ENCODE measurements at regions not wholly inside any gene's neighbourhood (a gene's known extent, or its start where the extent isn't known, plus 50 kb on each side); places are given as distances from the start of the nearest gene placed in this dataset.

- no peak overlapping the region for H3K4me3 ChIP-seq (ENCODE audit: low read length in 2 of 2)
- H3K9ac ChIP-seq (ENCODE audit: low read length in 2 of 2) = no peak overlapping the region
- H3K4me1 ChIP-seq (ENCODE audit: control insufficient read depth, insufficient read depth, low read length) = peaks cover 7% of the 10 kb centered on the region
- no peaks in the 10 kb centered on the region for H3K27me3 ChIP-seq (ENCODE audit: control insufficient read depth in 1 of 2, insufficient read depth in 2 of 2, low read length in 2 of 2)
- no peak overlapping the region for H3K27ac ChIP-seq (ENCODE audit: low read length)
- no peaks in the 10 kb centered on the region for H3K9me3 ChIP-seq (ENCODE audit: control insufficient read depth in 2 of 2, low read length in 2 of 2)
- H3K36me3 ChIP-seq (ENCODE audit: control insufficient read depth in 2 of 2, insufficient read depth in 2 of 2, low read length in 2 of 2) = no peaks in the 10 kb centered on the region
Observed at GRCh38 chr5:15447209-15447608, 52.8 kb upstream of the FBXL7 start.

- H3K9me3 ChIP-seq (ENCODE audit: control insufficient read depth in 2 of 2, low read length in 2 of 2) = no peaks in the 10 kb centered on the region
- no peak overlapping the region for H3K9ac ChIP-seq (ENCODE audit: low read length in 2 of 2)
- H3K27me3 ChIP-seq (ENCODE audit: control insufficient read depth in 1 of 2, insufficient read depth in 2 of 2, low read length in 2 of 2) = no peaks in the 10 kb centered on the region
- H3K36me3 ChIP-seq (ENCODE audit: control insufficient read depth in 2 of 2, insufficient read depth in 2 of 2, low read length in 2 of 2) = no peaks in the 10 kb centered on the region
- H3K27ac ChIP-seq (ENCODE audit: low read length) = no peak overlapping the region
- no peak overlapping the region for H3K4me3 ChIP-seq (ENCODE audit: low read length in 2 of 2)
- peaks cover 5% of the 10 kb centered on the region for H3K4me1 ChIP-seq (ENCODE audit: control insufficient read depth, insufficient read depth, low read length)
Observed at GRCh38 chr5:15446552-15446951, 53.4 kb upstream of the FBXL7 start.

- Histone ChIP-seq H3K9me3 (ENCODE audit: control insufficient read depth in 2 of 2, low read length in 2 of 2) (no peaks in the 10 kb centered on the region), H3K4me1 (ENCODE audit: control insufficient read depth, insufficient read depth, low read length) (no peaks in the 10 kb centered on the region), H3K4me3 (ENCODE audit: low read length in 2 of 2) (no peak overlapping the region), H3K27me3 (ENCODE audit: control insufficient read depth in 1 of 2, insufficient read depth in 2 of 2, low read length in 2 of 2) (no peaks in the 10 kb centered on the region), H3K36me3 (ENCODE audit: control insufficient read depth in 2 of 2, insufficient read depth in 2 of 2, low read length in 2 of 2) (no peaks in the 10 kb centered on the region), H3K27ac (ENCODE audit: low read length) (no peak overlapping the region), H3K9ac (ENCODE audit: low read length in 2 of 2) (no peak overlapping the region)
Observed at GRCh38 chr5:15442193-15442570, 57.8 kb upstream of the FBXL7 start.

GRCh38 chr5:15441433-15442192 is 58.4 kb upstream of the FBXL7 start:
- Histone ChIP-seq H3K9me3 (ENCODE audit: control insufficient read depth in 2 of 2, low read length in 2 of 2) (no peaks in the 10 kb centered on the region), H3K27me3 (ENCODE audit: control insufficient read depth in 1 of 2, insufficient read depth in 2 of 2, low read length in 2 of 2) (no peaks in the 10 kb centered on the region), H3K27ac (ENCODE audit: low read length) (no peak overlapping the region), H3K9ac (ENCODE audit: low read length in 2 of 2) (no peak overlapping the region), H3K4me3 (ENCODE audit: low read length in 2 of 2) (no peak overlapping the region), H3K4me1 (ENCODE audit: control insufficient read depth, insufficient read depth, low read length) (no peaks in the 10 kb centered on the region), H3K36me3 (ENCODE audit: control insufficient read depth in 2 of 2, insufficient read depth in 2 of 2, low read length in 2 of 2) (no peaks in the 10 kb centered on the region)

- H3K4me3 ChIP-seq (ENCODE audit: low read length in 2 of 2) = no peak overlapping the region
- H3K9ac ChIP-seq (ENCODE audit: low read length in 2 of 2) = no peak overlapping the region
- H3K9me3 ChIP-seq (ENCODE audit: control insufficient read depth in 2 of 2, low read length in 2 of 2) = no peaks in the 10 kb centered on the region
- H3K27me3 ChIP-seq (ENCODE audit: control insufficient read depth in 1 of 2, insufficient read depth in 2 of 2, low read length in 2 of 2) = no peaks in the 10 kb centered on the region
- no peaks in the 10 kb centered on the region for H3K4me1 ChIP-seq (ENCODE audit: control insufficient read depth, insufficient read depth, low read length)
- no peaks in the 10 kb centered on the region for H3K36me3 ChIP-seq (ENCODE audit: control insufficient read depth in 2 of 2, insufficient read depth in 2 of 2, low read length in 2 of 2)
- no peak overlapping the region for H3K27ac ChIP-seq (ENCODE audit: low read length)
Observed at GRCh38 chr5:15440434-15440833, 59.5 kb upstream of the FBXL7 start.

GRCh38 chr5:15439801-15440200 is 60.2 kb upstream of the FBXL7 start:
- Histone ChIP-seq H3K27ac (ENCODE audit: low read length) (no peak overlapping the region), H3K9me3 (ENCODE audit: control insufficient read depth in 2 of 2, low read length in 2 of 2) (no peaks in the 10 kb centered on the region), H3K4me1 (ENCODE audit: control insufficient read depth, insufficient read depth, low read length) (no peaks in the 10 kb centered on the region)

GRCh38 chr5:15433709-15434108 is 66.3 kb upstream of the FBXL7 start:
- H3K9ac ChIP-seq (ENCODE audit: low read length in 2 of 2) = no peak overlapping the region
- no peaks in the 10 kb centered on the region for H3K4me1 ChIP-seq (ENCODE audit: control insufficient read depth, insufficient read depth, low read length)
- no peaks in the 10 kb centered on the region for H3K27me3 ChIP-seq (ENCODE audit: control insufficient read depth in 1 of 2, insufficient read depth in 2 of 2, low read length in 2 of 2)
- H3K4me3 ChIP-seq (ENCODE audit: low read length in 2 of 2) = no peak overlapping the region
- no peaks in the 10 kb centered on the region for H3K9me3 ChIP-seq (ENCODE audit: control insufficient read depth in 2 of 2, low read length in 2 of 2)
- H3K36me3 ChIP-seq (ENCODE audit: control insufficient read depth in 2 of 2, insufficient read depth in 2 of 2, low read length in 2 of 2) = no peaks in the 10 kb centered on the region
- no peak overlapping the region for H3K27ac ChIP-seq (ENCODE audit: low read length)

More at GRCh38 chr5:15439801-15440200, 60.2 kb upstream of the FBXL7 start:
- Histone ChIP-seq H3K9ac (ENCODE audit: low read length in 2 of 2) (no peak overlapping the region), H3K27me3 (ENCODE audit: control insufficient read depth in 1 of 2, insufficient read depth in 2 of 2, low read length in 2 of 2) (no peaks in the 10 kb centered on the region), H3K36me3 (ENCODE audit: control insufficient read depth in 2 of 2, insufficient read depth in 2 of 2, low read length in 2 of 2) (no peaks in the 10 kb centered on the region), H3K4me3 (ENCODE audit: low read length in 2 of 2) (no peak overlapping the region)

- no peak overlapping the region for H3K9ac ChIP-seq (ENCODE audit: low read length in 2 of 2)
- H3K4me1 ChIP-seq (ENCODE audit: control insufficient read depth, insufficient read depth, low read length) = no peaks in the 10 kb centered on the region
- H3K9me3 ChIP-seq (ENCODE audit: control insufficient read depth in 2 of 2, low read length in 2 of 2) = no peaks in the 10 kb centered on the region
- no peak overlapping the region for H3K27ac ChIP-seq (ENCODE audit: low read length)
- no peak overlapping the region for H3K4me3 ChIP-seq (ENCODE audit: low read length in 2 of 2)
- no peaks in the 10 kb centered on the region for H3K36me3 ChIP-seq (ENCODE audit: control insufficient read depth in 2 of 2, insufficient read depth in 2 of 2, low read length in 2 of 2)
- H3K27me3 ChIP-seq (ENCODE audit: control insufficient read depth in 1 of 2, insufficient read depth in 2 of 2, low read length in 2 of 2) = no peaks in the 10 kb centered on the region
Observed at GRCh38 chr5:15431923-15432322, 68.1 kb upstream of the FBXL7 start.

GRCh38 chr5:15425766-15426165 is 74.2 kb upstream of the FBXL7 start:
- H3K9me3 ChIP-seq (ENCODE audit: control insufficient read depth in 2 of 2, low read length in 2 of 2) = no peaks in the 10 kb centered on the region
- H3K4me1 ChIP-seq (ENCODE audit: control insufficient read depth, insufficient read depth, low read length) = no peaks in the 10 kb centered on the region
- no peaks in the 10 kb centered on the region for H3K36me3 ChIP-seq (ENCODE audit: control insufficient read depth in 2 of 2, insufficient read depth in 2 of 2, low read length in 2 of 2)
- no peaks in the 10 kb centered on the region for H3K27me3 ChIP-seq (ENCODE audit: control insufficient read depth in 1 of 2, insufficient read depth in 2 of 2, low read length in 2 of 2)
- H3K27ac ChIP-seq (ENCODE audit: low read length) = peak overlapping the region; percentile 8
- H3K9ac ChIP-seq (ENCODE audit: low read length in 2 of 2) = peak overlapping the region; percentile 43 to 49
- peak overlapping the region; percentile 65 to 73 for H3K4me3 ChIP-seq (ENCODE audit: low read length in 2 of 2)

- Histone ChIP-seq H3K9ac (ENCODE audit: low read length in 2 of 2) (no peak overlapping the region), H3K4me3 (ENCODE audit: low read length in 2 of 2) (no peak overlapping the region), H3K9me3 (ENCODE audit: control insufficient read depth in 2 of 2, low read length in 2 of 2) (no peaks in the 10 kb centered on the region), H3K36me3 (ENCODE audit: control insufficient read depth in 2 of 2, insufficient read depth in 2 of 2, low read length in 2 of 2) (no peaks in the 10 kb centered on the region), H3K4me1 (ENCODE audit: control insufficient read depth, insufficient read depth, low read length) (no peaks in the 10 kb centered on the region), H3K27ac (ENCODE audit: low read length) (no peak overlapping the region), H3K27me3 (ENCODE audit: control insufficient read depth in 1 of 2, insufficient read depth in 2 of 2, low read length in 2 of 2) (no peaks in the 10 kb centered on the region)
Observed at GRCh38 chr5:15424769-15425168, 75.2 kb upstream of the FBXL7 start.

GRCh38 chr5:15421921-15422412 is 78.0 kb upstream of the FBXL7 start:
- H3K9ac ChIP-seq (ENCODE audit: low read length in 2 of 2) = no peak overlapping the region
- H3K4me1 ChIP-seq (ENCODE audit: control insufficient read depth, insufficient read depth, low read length) = no peaks in the 10 kb centered on the region
- H3K9me3 ChIP-seq (ENCODE audit: control insufficient read depth in 2 of 2, low read length in 2 of 2) = no peaks in the 10 kb centered on the region
- no peaks in the 10 kb centered on the region for H3K36me3 ChIP-seq (ENCODE audit: control insufficient read depth in 2 of 2, insufficient read depth in 2 of 2, low read length in 2 of 2)
- H3K27me3 ChIP-seq (ENCODE audit: control insufficient read depth in 1 of 2, insufficient read depth in 2 of 2, low read length in 2 of 2) = no peaks in the 10 kb centered on the region
- no peak overlapping the region for H3K4me3 ChIP-seq (ENCODE audit: low read length in 2 of 2)
- no peak overlapping the region for H3K27ac ChIP-seq (ENCODE audit: low read length)

Data from stomach smooth muscle (tissue), 2 donors.